ENCODE measurements at regions not wholly inside any gene's neighbourhood (a gene's known extent, or its start where the extent isn't known, plus 50 kb on each side); places are given as distances from the start of the nearest gene placed in this dataset.

- TF ChIP-seq YY1 (IDR thresholded peaks at IDR 0.05; ENCODE audit: insufficient read depth, insufficient read length): no peak
- TF ChIP-seq ZNF274 (IDR thresholded peaks at IDR 0.05; ENCODE audit: low read depth, low read length): no peak
- TF ChIP-seq SUZ12 (IDR thresholded peaks at IDR 0.05; ENCODE audit: extremely low read depth, insufficient read depth, insufficient read length): no peak
Measured at GRCh38 chr21:26715116-26715515, 130.1 kb downstream of the ADAMTS1 start.

Data from NT2/D1 (cell line).